HCT116 (cell line): ENCODE measurements at regions not wholly inside any gene's neighbourhood (a gene's known extent, or its start where the extent isn't known, plus 50 kb on each side); places are given as distances from the start of the nearest gene placed in this dataset.

Experiments
- ATAC-seq: fragments of 200-7000 bp; cut with Tn5 transposase; 2 replicates; pipeline ENCODE4 v1.9.1; 2020; ENCODE audit warnings: mild to moderate bottlenecking, moderate library complexity
- BruUV-seq: library from RNA; stranded (reverse); fragments of 400-500 nt; replicated peaks from 2 replicates; lab custom pipeline; 2021; lab: Mats Ljungman, UMichigan
- CTCF ChIA-PET: fragments of 300-600 bp; sonication (Branson Sonifier 250); formaldehyde crosslinking; loops from one replicate; lab custom pipeline; 2021; ENCODE audit warnings: antibody characterized with exemption; lab: Charles Lee
- POLR2A ChIA-PET: fragments of 300-600, 350-600 bp; sonication (Branson Sonifier 250); formaldehyde crosslinking; loops from one replicate; lab custom pipeline; 2021; ENCODE audit warnings: antibody characterized with exemption; lab: Charles Lee
- RAD21 ChIA-PET, 2 experiments: fragments of 300-600 bp; sonication (Branson Sonifier 250); formaldehyde crosslinking; loops; one replicate each; lab custom pipeline; 2023; ENCODE audit warnings: low total read pairs in 2 of 2; ENCODE audit not compliant: uncharacterized antibody in 2 of 2, unreplicated experiment in 2 of 2, low non-redundant PET in 1 of 2; lab: Charles Lee
- DNase-seq: peaks from one replicate; pipeline ENCODE4 v3.0.0-alpha.2; 2010; ENCODE audit warnings: low read depth, low spot score
- H2AFZ ChIP-seq: fragments of 200-600 bp; shearing (Covaris generic), sonication (generic); 2 replicates; pipeline ENCODE4 v1.6.1; 2017; ENCODE audit warnings: low read depth, mixed run types, mixed read lengths, antibody characterized with exemption, low read length; ENCODE audit not compliant: poor library complexity, severe bottlenecking
- H3K27ac ChIP-seq: 2 replicates; pipeline ENCODE4 v1.5.1; 2012; ENCODE audit warnings: low read depth, low read length
- H3K27me3 ChIP-seq: fragments of 200-600 bp; sonication (generic); 2 replicates; pipeline ENCODE4 v1.6.1; 2016; ENCODE audit warnings: mixed run types, low read length, mixed read lengths; ENCODE audit not compliant: insufficient read depth
- H3K36me3 ChIP-seq, 2 experiments: fragments of 200-500 bp in 1 of 2; fragments of 200-600 bp in 1 of 2; sonication (Bioruptor generic) in 1 of 2; sonication (generic) in 1 of 2; 2 replicates each; pipeline versions ENCODE4 v1.5.1 to v1.6.1; 2014 to 2016; ENCODE audit warnings: low read length in 2 of 2, inconsistent platforms in 1 of 2, mixed read lengths in 1 of 2, mixed run types in 1 of 2; ENCODE audit not compliant: insufficient read depth in 2 of 2, control insufficient read depth in 1 of 2
- H3K4me1 ChIP-seq, 2 experiments: fragments of 200-600 bp in 1 of 2; sonication (generic) in 1 of 2; 2 replicates each; pipeline versions ENCODE4 v1.5.1 to v1.6.1; 2012 to 2017; ENCODE audit warnings: low read length in 2 of 2, inconsistent platforms in 1 of 2, mild to moderate bottlenecking in 1 of 2, mixed read lengths in 1 of 2, mixed run types in 1 of 2, moderate library complexity in 1 of 2; ENCODE audit not compliant: insufficient read depth in 2 of 2, control insufficient read depth in 1 of 2
- H3K4me2 ChIP-seq: fragments of 200-600 bp; sonication (generic); 2 replicates; pipeline ENCODE4 v1.6.1; 2017; ENCODE audit warnings: mixed run types, low read length, mixed read lengths
- H3K4me3 ChIP-seq, 2 experiments: fragments of 200-600 bp in 1 of 2; sonication (generic) in 1 of 2; replicated peaks in 1 of 2; 2 replicates each; pipeline ENCODE4 v1.5.1; 2011 to 2016; ENCODE audit warnings: low read length in 2 of 2, control low read depth in 1 of 2, low read depth in 1 of 2, mild to moderate bottlenecking in 1 of 2, mixed read lengths in 1 of 2, mixed run types in 1 of 2
- H3K79me2 ChIP-seq: fragments of 200-600 bp; sonication (generic); 2 replicates; pipeline ENCODE4 v1.6.1; 2017; ENCODE audit warnings: mild to moderate bottlenecking, mixed run types, low read length, moderate library complexity, mixed read lengths; ENCODE audit not compliant: insufficient read depth
- H3K9ac ChIP-seq: fragments of 200-600 bp; sonication (generic); 2 replicates; pipeline ENCODE4 v1.6.1; 2016; ENCODE audit warnings: low read length, mixed read lengths
- H3K9me2 ChIP-seq: fragments of 200-600 bp; sonication (generic), shearing (Covaris generic); 2 replicates; pipeline ENCODE4 v1.6.1; 2017; ENCODE audit warnings: mixed run types, mild to moderate bottlenecking, moderate library complexity; ENCODE audit not compliant: insufficient read depth
- H3K9me3 ChIP-seq, 2 experiments: fragments of 200-500 bp in 1 of 2; fragments of 200-600 bp in 1 of 2; sonication (Bioruptor generic) in 1 of 2; sonication (generic) in 1 of 2; 2 replicates each; pipeline ENCODE4 v1.6.1; 2014 to 2017; ENCODE audit warnings: low read length in 2 of 2, mixed read lengths in 2 of 2, inconsistent platforms in 1 of 2, low read depth in 1 of 2, mild to moderate bottlenecking in 1 of 2, mixed run types in 1 of 2, moderate library complexity in 1 of 2; ENCODE audit not compliant: control insufficient read depth in 1 of 2, insufficient read depth in 1 of 2
- H4K20me1 ChIP-seq: fragments of 200-600 bp; sonication (generic), shearing (Covaris generic); 2 replicates; pipeline ENCODE4 v1.6.1; 2017; ENCODE audit warnings: mixed run types, mild to moderate bottlenecking, moderate library complexity; ENCODE audit not compliant: insufficient read depth
- ATF3 ChIP-seq: IDR thresholded peaks from 2 replicates; pipeline ENCODE4 v1.6.1; 2012
- CBX3 ChIP-seq: IDR thresholded peaks from 2 replicates; pipeline ENCODE4 v1.6.1; 2012; ENCODE audit warnings: low read depth
- CEBPB ChIP-seq: IDR thresholded peaks from 2 replicates; pipeline ENCODE4 v1.6.1; 2012; ENCODE audit warnings: low read depth
- CTCF ChIP-seq, 3 experiments: fragments of 200-600 bp in 1 of 3; sonication (generic) in 1 of 3; IDR thresholded peaks in 2 of 3; conservative IDR thresholded peaks in 1 of 3; 2 replicates each; pipeline ENCODE4 v1.5.1; 2012 to 2017; ENCODE audit warnings: low read depth in 2 of 3, low read length in 2 of 3, antibody characterized with exemption in 1 of 3, borderline replicate concordance in 1 of 3, control low read depth in 1 of 3, mild to moderate bottlenecking in 1 of 3, mixed read lengths in 1 of 3, mixed run types in 1 of 3, moderate library complexity in 1 of 3; ENCODE audit not compliant: insufficient read depth in 1 of 3
- EGR1 ChIP-seq: IDR thresholded peaks from 2 replicates; pipeline ENCODE4 v1.6.1; 2012; ENCODE audit warnings: low read depth
- EZH2 ChIP-seq: fragments of 200-600 bp; sonication (generic); IDR thresholded peaks from 2 replicates; pipeline ENCODE4 v1.6.1; 2017; ENCODE audit warnings: antibody characterized with exemption, mixed run types
- FOSL1 ChIP-seq: IDR thresholded peaks from 2 replicates; pipeline ENCODE4 v1.6.1; 2012; ENCODE audit warnings: low read depth
- JUND ChIP-seq: IDR thresholded peaks from 2 replicates; pipeline ENCODE4 v1.6.1; 2012
- MAX ChIP-seq: IDR thresholded peaks from 2 replicates; pipeline ENCODE4 v1.6.1; 2012
- POLR2AphosphoS5 ChIP-seq: IDR thresholded peaks from 2 replicates; pipeline ENCODE4 v1.6.1; 2011; ENCODE audit warnings: mild to moderate bottlenecking, low read depth, low read length, moderate library complexity
- RAD21 ChIP-seq: IDR thresholded peaks from 2 replicates; pipeline ENCODE4 v1.6.1; 2012; ENCODE audit warnings: low read depth, mild to moderate bottlenecking
- SIN3A ChIP-seq: IDR thresholded peaks from 2 replicates; pipeline ENCODE4 v1.6.1; 2012; ENCODE audit warnings: low read depth
- SP1 ChIP-seq: IDR thresholded peaks from 2 replicates; pipeline ENCODE4 v1.6.1; 2012; ENCODE audit warnings: low read depth
- YY1 ChIP-seq: IDR thresholded peaks from 2 replicates; pipeline ENCODE4 v1.6.1; 2011; ENCODE audit warnings: low read length, low read depth, moderate library complexity, mild to moderate bottlenecking; ENCODE audit not compliant: insufficient replicate concordance; ENCODE audit errors: extremely low read depth
- ZNF274 ChIP-seq: fragments of 200-500 bp; sonication (Bioruptor generic); IDR thresholded peaks from 2 replicates; pipeline ENCODE4 v1.6.1; 2014; ENCODE audit warnings: mild to moderate bottlenecking, low read depth, low read length, inconsistent platforms
- intact Hi-C: fragments of 100-400 bp; cut with micrococcal nuclease; formaldehyde crosslinking; loops from 2 replicates; pipeline ENCODE4 v1.10.0; 2022

- no peak for ATAC-seq
Measured at GRCh38 chr7:69020536-69020935, 577.7 kb upstream of the AUTS2 start.

More at GRCh38 chr7:69020536-69020935, 577.7 kb upstream of the AUTS2 start:
- POLR2A ChIA-PET = no interaction called here
- Histone ChIP-seq H3K27me3 (no peaks in the 10 kb centered on the region), H3K9me2 (no peaks in the 10 kb centered on the region), H4K20me1 (no peaks in the 10 kb centered on the region), H3K4me2 (no peak overlapping the region), H3K9me3 (peaks cover 7 to 14% of the 10 kb centered on the region in 2 experiments; a peak in 2 of 4 replicates), H3K79me2 (no peaks in the 10 kb centered on the region), H3K9ac (no peak overlapping the region), H3K36me3 (no peaks in the 10 kb centered on the region), H3K27ac (no peak overlapping the region), H2AFZ (no peak overlapping the region), H3K4me1 (no peaks in the 10 kb centered on the region), H3K4me3 (no peak overlapping the region)
- TF ChIP-seq EZH2 = no peak
- TF ChIP-seq ATF3 = no peak
- TF ChIP-seq SP1 = no peak
- no peak for TF ChIP-seq CEBPB
- no peak for TF ChIP-seq JUND
- no peak for TF ChIP-seq CTCF (IDR thresholded peaks at IDR 0.05 in 2 of 3, conservative IDR thresholded peaks at IDR 0.05 in 1 of 3; ENCODE audit: borderline replicate concordance in 1 of 3, insufficient read depth in 1 of 3, low read depth in 2 of 3, low read length in 2 of 3)
- TF ChIP-seq RAD21 = no peak
- TF ChIP-seq FOSL1 = no peak
- TF ChIP-seq CBX3 = no peak
- TF ChIP-seq SIN3A = no peak
- TF ChIP-seq ZNF274 = no peak
- no peak for TF ChIP-seq POLR2AphosphoS5
- TF ChIP-seq MAX = no peak
- TF ChIP-seq YY1 = no peak
- no peak for TF ChIP-seq EGR1
- RAD21 ChIA-PET = no interaction called here
- CTCF ChIA-PET = no interaction called here
- intact Hi-C loops = no loop called here
- DNase-seq = no peak
- no TSS peak for BruUV-seq
